ENCODE measurements at regions not wholly inside any gene's neighbourhood (a gene's known extent, or its start where the extent isn't known, plus 50 kb on each side); places are given as distances from the start of the nearest gene placed in this dataset.
"Not testable (repeated sequence)": the region's sequence is repeated elsewhere in the genome, so short reads cannot be mapped to it uniquely, and the experiment has no call there.

DNA sequence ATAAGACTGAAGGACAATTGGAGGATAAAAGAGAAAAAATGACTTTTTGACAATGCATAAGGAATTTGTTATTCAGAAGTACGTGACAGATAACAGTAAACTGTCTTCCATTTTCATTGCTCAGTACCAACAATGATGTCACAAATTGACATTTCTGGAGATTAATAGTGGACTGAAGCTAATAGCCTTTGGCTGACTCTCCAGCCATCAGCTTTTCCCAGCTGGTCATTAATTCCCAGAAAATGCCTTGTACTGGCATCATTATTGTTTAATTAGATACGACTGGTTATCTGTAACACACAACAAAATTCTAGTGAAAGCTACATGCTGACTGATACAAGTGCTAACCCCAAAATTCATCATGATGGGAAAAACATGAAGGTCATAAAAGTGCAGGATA lies 147.9 kb upstream of the FGF13 start:
- no peak for DNase-seq (ENCODE audit: low spot score)

DNA sequence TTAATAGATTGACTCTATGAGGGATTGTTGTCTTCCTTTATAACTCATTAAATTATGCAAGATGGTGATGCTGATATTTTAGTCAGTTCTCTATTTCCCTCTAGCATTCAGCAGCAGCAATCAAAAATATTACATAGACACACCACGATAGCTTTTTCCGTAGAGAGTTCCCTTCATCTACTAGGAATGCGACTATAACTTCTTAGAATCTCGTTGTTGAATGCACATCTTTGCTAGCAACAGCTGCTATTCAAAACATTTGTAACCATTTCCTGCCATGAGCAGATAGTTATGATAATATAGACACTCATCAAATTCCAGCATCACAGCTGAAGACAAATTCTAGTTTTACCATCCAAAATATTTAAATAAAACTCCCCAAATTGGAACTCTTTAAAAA lies 147.4 kb upstream of the FGF13 start:
- DNase-seq (ENCODE audit: low spot score), result peak; percentile 15

DNA sequence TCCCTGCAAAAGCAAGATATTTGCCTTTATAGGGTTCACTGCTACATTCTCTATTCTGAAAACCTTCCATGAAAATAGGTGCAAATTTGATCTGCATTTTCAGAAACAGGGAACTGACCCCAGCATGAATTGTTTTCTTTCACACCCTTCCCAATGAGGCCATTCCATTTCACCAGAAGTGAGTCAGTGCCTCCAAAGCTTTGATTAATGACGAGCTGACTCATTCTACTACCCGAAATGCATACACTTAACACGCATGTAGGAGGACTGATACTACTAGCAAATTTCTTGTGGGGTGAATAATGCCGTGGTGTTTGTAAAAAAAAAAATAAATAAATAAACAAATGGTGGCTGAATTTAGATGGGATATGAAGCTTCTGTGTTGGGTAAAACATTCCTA lies 146.9 kb upstream of the FGF13 start:
- peak; percentile 69 for DNase-seq (ENCODE audit: low spot score)

GRCh38 chrX:138856881-138857604 lies 145.5 kb upstream of the FGF13 start:
- DNase-seq (ENCODE audit: low spot score), result no peak

GRCh38 chrX:138853936-138854335 lies 142.4 kb upstream of the FGF13 start:
- DNase-seq (ENCODE audit: low spot score), result no peak

DNA sequence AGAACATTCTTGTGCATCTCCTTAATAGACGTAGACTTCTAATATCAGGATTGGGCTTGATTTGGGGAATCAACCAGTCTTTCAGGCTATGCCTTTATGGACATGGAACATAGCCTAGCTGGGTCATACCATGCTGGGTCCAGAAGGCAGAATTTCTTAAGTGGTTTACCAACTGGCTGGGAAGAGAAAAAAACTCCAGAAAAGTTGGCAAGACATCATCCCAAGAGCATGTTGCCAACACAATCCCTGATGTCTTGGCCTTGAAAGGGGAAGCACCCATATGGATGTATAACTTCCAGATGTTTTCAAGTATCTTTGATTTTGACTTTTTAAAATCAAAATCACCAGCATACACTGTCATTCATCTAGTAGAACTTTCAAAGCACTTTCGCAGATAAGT lies 138.0 kb upstream of the FGF13 start:
- DNase-seq (ENCODE audit: low spot score), result no peak

GRCh38 chrX:138847930-138848329 lies 136.4 kb upstream of the FGF13 start:
- no peak for DNase-seq (ENCODE audit: low spot score)

- DNase-seq (ENCODE audit: low spot score), result no peak
These were observed 134.3 kb upstream of the FGF13 start for GRCh38 chrX:138845786-138846185.

DNA sequence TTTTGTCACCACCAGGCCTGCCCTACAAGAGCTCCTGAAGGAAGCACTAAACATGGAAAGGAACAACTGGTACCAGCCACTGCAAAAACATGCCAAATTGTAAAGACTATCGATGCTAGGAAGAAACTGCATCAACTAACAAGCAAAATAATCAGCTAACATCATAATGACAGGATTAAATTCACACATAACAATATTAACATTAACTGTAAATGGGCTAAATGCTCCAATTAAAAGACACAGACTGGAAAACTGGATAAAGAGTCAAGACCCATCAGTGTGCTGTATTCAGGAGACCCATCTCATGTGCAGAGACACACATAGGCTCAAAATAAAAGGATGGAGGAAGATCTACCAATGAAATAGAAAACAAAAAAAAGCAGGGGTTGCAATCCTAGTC lies 95.9 kb upstream of the FGF13 start:
- DNase-seq (ENCODE audit: low spot score), result not testable (repeated sequence)

GRCh38 chrX:138794246-138794645 lies 82.7 kb upstream of the FGF13 start:
- no peak for DNase-seq (ENCODE audit: low spot score)

DNA sequence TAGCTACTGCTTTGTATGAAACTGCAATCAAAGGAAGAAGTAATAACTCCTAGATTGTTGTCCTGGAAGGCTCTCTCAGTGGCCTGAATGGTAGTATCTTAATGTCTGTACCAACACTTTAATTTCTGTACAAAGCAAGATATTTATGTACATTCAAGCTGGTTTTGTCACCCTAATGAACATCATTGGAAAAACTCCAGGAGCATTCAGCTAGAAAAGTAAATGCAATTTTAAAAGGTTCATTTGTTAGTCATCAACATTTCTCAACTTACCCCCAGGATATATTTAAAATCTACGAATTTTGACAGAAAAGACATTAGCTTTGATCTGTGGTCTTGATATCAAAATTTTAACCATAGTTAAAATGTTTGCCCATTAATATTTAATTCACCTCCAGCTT lies 80.0 kb upstream of the FGF13 start:
- no peak for DNase-seq (ENCODE audit: low spot score)

- DNase-seq (ENCODE audit: low spot score), result no peak
These were observed 77.3 kb upstream of the FGF13 start for GRCh38 chrX:138788771-138789170.

DNA sequence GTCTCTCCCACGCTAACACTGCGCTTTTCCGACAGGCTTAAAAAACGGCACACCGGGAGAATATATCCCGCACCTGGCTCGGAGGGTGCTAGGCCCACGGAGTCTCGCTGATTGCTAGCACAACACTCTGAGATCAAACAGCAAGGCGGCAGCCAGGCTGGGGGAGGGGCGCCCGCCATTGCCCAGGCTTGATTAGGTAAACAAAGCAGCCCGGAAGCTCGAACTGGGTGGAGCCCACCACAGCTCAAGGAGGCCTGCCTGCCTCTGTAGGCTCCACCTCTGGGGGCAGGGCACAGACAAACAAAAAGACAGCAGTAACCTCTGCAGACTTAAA lies 67.0 kb upstream of the FGF13 start:
- not testable (repeated sequence) for DNase-seq (ENCODE audit: low spot score)

DNA sequence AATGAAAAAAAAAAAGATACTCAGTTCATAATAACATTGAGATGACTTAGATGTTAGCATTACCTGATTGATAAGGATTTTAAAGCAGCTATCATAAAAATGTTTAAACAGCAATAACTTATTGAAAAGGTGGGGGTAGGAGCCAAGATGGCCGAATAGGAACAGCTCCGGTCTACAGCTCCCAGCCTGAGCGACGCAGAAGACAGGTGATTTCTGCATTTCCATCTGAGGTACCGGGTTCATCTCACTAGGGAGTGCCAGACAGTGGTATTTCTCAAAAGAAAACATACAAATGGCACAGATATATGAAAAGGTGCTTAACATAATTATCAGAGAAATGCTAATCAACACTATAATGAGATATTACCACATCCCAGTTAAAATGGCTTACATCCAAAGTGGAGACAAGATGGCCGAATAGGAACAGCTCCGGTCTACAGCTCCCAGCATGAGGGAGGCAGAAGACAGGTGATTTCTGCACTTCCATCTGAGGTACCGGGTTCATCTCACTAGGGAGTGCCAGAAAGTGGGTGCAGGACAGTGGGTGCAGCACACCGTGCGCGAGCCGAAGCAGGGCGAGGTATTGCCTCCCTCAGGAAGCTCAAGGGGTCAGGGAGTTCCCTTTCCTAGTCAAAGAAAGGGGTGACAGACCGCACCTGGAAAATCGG lies 66.5 kb upstream of the FGF13 start:
- DNase-seq (ENCODE audit: low spot score), result not testable (repeated sequence)

DNA sequence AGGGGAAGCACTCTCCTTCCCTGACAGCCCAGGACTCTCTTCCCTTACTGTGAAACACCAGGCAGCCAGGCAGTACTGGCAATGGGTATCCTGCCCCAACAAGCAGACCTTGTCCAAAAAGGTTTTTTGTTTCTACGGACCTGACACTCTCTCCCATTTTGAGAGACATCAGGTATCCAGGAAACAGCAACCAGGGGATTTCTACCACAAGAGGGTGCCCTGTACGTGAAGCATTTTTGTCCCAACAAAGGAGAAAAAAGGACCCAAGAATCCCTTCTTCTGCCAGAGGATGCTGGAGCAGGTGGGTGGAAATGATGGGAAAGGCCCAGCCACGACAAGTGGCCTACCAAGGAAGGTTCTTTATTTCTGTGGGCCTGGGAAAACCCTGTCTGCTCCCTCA lies 65.7 kb upstream of the FGF13 start:
- DNase-seq (ENCODE audit: low spot score), result no peak

DNA sequence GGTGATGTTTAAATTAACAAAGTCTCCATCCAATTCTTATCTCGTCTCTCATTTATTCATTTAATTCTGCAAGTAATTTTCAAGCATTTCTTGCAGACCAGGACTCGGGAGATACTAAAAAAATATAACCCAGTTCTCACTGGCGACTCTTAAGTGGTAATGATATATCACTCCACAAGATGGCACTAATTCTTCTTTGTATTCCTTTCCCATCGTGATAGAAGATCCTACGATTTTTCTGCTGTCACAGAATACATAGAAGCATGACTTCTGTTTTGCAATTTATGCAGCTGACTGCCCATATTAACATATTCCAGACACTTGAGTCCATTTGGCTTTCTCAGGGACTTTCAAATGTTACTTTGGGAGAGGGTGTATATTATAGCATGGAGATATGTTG lies 64.0 kb upstream of the FGF13 start:
- DNase-seq (ENCODE audit: low spot score), result peak; percentile 28

DNA sequence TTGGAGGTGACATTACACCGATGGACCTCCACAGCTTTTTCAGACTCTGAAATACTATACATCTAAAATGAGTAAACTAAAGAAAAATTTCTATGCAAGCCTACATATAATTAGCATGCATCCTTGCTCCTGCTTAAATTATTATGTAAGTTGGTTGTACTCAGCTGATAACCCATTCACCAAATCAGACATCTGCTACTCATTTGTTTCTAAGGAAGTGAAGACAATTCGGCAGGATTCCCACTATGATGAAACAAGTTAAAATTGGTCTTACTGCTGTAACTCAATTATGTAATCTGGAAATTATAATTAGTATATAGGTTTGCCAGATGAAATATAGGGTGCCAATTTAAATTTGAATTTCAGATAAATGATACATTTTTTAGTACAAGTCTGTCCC lies 59.5 kb upstream of the FGF13 start:
- DNase-seq (ENCODE audit: low spot score), result no peak

DNA sequence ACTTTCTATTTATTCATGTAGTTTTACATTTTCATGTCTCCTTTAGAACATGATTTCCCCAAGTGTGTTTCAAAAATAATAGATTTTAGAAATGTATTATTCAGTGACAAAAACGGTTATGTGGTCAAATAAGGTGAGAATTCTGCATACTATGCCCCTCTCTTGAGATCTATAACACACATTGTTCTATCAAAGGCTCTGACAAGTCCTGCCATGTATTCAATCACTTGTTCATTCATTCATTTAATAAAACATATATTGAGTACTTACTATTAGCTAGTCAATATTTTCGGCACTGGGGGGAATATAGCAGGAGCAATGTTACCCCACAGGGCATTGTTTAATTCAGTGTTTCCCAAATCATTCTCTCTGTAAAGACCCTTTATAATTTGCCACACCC lies 58.4 kb upstream of the FGF13 start:
- no peak for DNase-seq (ENCODE audit: low spot score)

DNA sequence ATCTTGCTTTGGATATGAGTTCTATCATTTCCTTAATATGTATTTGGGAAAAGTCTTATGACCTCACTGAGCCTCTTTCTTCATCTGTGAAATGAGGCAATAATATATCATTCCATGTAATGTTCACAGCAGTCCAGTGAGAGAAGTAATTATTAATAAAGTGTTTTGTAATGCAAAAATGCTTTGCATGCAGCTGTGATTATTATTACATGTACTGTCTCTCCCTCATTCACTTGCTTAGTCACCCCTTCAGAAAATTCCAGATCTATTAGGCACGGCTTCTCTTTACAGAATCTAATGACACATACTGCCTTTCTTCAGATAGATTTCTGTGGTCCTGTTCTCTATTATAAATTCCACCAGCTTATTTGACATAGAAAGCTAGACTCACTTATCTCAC lies 53.5 kb upstream of the FGF13 start:
- no peak for DNase-seq (ENCODE audit: low spot score)

GRCh38 chrX:138763761-138764160 lies 52.2 kb upstream of the FGF13 start:
- DNase-seq (ENCODE audit: low spot score), result no peak

DNA sequence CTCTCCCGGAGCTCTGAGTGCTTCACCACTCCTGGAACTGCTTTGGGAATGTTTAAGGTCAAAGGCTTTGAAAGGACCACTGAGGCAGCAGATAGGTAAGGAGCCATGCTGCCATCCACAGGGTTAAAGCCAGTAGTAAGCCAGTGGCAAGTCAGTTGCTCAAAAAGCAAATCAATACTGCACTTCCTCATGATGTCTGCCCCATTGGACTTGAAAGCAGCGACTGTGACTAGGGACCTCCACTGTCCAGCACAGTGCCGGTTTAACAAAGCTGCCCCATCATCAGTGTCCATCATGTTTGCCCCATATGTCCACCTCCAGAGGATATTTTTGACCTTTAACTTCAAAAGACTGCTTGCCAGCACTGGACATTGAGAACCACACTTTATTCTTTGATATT lies 49.9 kb upstream of the FGF13 start:
- no peak for DNase-seq (ENCODE audit: low spot score)
